ENCODE measurements at regions not wholly inside any gene's neighbourhood (a gene's known extent, or its start where the extent isn't known, plus 50 kb on each side); places are given as distances from the start of the nearest gene placed in this dataset.

DNA sequence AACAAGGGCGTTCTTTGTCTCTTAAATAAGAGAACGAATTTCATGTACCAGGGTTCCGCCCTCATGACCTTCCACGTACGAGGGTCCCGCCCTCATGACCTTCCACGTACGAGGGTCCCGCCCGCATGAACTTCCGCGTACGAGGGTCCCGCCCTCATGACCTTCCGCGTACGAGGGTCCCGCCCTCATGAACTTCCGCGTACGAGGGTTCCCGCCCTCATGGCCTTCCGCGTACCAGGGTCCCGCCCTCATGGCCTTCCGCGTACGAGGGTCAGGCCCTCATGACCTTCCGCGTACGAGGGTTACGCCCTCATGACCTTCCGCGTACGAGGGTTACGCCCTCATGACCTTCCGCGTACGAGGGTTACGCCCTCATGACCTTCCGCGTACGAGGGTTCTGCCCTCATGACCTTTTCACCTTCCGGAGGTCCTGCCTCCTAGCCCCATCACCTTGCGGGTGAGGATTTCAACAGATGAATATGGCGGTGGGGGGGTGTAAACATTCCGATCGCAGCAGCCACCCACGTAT lies 273.9 kb upstream of the ADAMTS16 start:
- Histone ChIP-seq H3K4ac (ENCODE audit: low read depth, low read length) (no peak overlapping the region), H4K8ac (replicated peaks; ENCODE audit: insufficient read length, low read depth, low read length) (no peak overlapping the region), H3K79me2 (ENCODE audit: insufficient read depth, low read length) (no peaks in the 10 kb centered on the region), H3K23me2 (ENCODE audit: insufficient read length, low read depth, low read length, poor library complexity, severe bottlenecking) (no peaks in the 10 kb centered on the region), H2AFZ (ENCODE audit: low read length) (no peak overlapping the region), H3K18ac (ENCODE audit: insufficient read length, low read depth, low read length) (no peak overlapping the region), H3K56ac (ENCODE audit: insufficient read length, low read depth, low read length) (no peak overlapping the region), H2BK120ac (ENCODE audit: low read depth, low read length, poor library complexity, severe bottlenecking) (no peak overlapping the region), H2BK12ac (ENCODE audit: insufficient read length, low read depth, low read length) (no peak overlapping the region), H4K5ac (ENCODE audit: insufficient read length, low read depth, low read length) (no peak overlapping the region), H3T11ph (ENCODE audit: low read length) (no peak overlapping the region), H2BK20ac (ENCODE audit: low read depth, low read length, poor library complexity, severe bottlenecking) (no peak overlapping the region), H3K4me2 (ENCODE audit: insufficient read depth, insufficient read length, low read length) (no peak overlapping the region), H3K9me3 (ENCODE audit: control insufficient read depth, low read depth, low read length) (no peaks in the 10 kb centered on the region), H3K27ac (ENCODE audit: insufficient read length, low read depth, low read length) (no peak overlapping the region), H3K23ac (ENCODE audit: insufficient read length, low read depth, low read length) (no peak overlapping the region), H3K27me3 (ENCODE audit: insufficient read depth, low read length) (no peaks in the 10 kb centered on the region), H2AK5ac (ENCODE audit: insufficient read length, low read length) (no peak overlapping the region), H4K91ac (ENCODE audit: insufficient read length, low read depth, low read length) (no peak overlapping the region), H3K79me1 (ENCODE audit: insufficient read depth, low read depth, low read length, poor library complexity, severe bottlenecking) (no peaks in the 10 kb centered on the region), H2BK15ac (ENCODE audit: low read depth, low read length) (no peak overlapping the region), H3K9ac (ENCODE audit: extremely low read depth, insufficient read length, low read length) (no peak overlapping the region), H2BK5ac (ENCODE audit: insufficient read length, low read length) (no peak overlapping the region), H3K4me1 (ENCODE audit: insufficient read depth, low read length) (no peaks in the 10 kb centered on the region), H3K14ac (ENCODE audit: insufficient read depth, low read length) (no peak overlapping the region), H4K20me1 (ENCODE audit: control insufficient read depth, insufficient read depth, insufficient read length) (no peaks in the 10 kb centered on the region)
- peaks cover 3 to 6% of the 10 kb centered on the region in 2 experiments; a peak in 3 of 5 replicates for H3K9me3 Mint-ChIP-seq
- no CpG with 5 or more reads among the region's 49 CpGs for WGBS (ENCODE audit: extremely low coverage, insufficient read length, low lambda C conversion rate)
- no peak overlapping the region for H3K27ac Mint-ChIP-seq
- H3K4me3 Mint-ChIP-seq = no peak overlapping the region
- TF ChIP-seq, protein P1, sequence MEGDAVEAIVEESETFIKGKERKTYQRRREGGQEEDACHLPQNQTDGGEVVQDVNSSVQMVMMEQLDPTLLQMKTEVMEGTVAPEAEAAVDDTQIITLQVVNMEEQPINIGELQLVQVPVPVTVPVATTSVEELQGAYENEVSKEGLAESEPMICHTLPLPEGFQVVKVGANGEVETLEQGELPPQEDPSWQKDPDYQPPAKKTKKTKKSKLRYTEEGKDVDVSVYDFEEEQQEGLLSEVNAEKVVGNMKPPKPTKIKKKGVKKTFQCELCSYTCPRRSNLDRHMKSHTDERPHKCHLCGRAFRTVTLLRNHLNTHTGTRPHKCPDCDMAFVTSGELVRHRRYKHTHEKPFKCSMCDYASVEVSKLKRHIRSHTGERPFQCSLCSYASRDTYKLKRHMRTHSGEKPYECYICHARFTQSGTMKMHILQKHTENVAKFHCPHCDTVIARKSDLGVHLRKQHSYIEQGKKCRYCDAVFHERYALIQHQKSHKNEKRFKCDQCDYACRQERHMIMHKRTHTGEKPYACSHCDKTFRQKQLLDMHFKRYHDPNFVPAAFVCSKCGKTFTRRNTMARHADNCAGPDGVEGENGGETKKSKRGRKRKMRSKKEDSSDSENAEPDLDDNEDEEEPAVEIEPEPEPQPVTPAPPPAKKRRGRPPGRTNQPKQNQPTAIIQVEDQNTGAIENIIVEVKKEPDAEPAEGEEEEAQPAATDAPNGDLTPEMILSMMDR (conservative IDR thresholded peaks at IDR 0.05) = no peak
- peaks cover 0 to 9% (median 0%) of the 10 kb centered on the region in 3 experiments; a peak in 3 of 7 replicates for H3K36me3 Mint-ChIP-seq (ENCODE audit: insufficient read depth in 1 of 3, low read depth in 3 of 3)
- no peak for DNase-seq
- H3K27me3 Mint-ChIP-seq (ENCODE audit: low read depth) = peaks cover 2% of the 10 kb centered on the region
- no peaks in the 10 kb centered on the region for H3K4me1 Mint-ChIP-seq

All from H9 (cell line).